Tibial artery (tissue), 4 donors: ENCODE measurements at regions not wholly inside any gene's neighbourhood (a gene's known extent, or its start where the extent isn't known, plus 50 kb on each side); places are given as distances from the start of the nearest gene placed in this dataset.

Experiments used
- DNase-seq, 2 donors: peaks; one replicate each; pipeline ENCODE4 v3.0.0-alpha.2; 2019
- H3K27ac ChIP-seq, 2 donors: fragments of 200-600 bp; sonication (generic) in 1 of 2; 1 replicate in 1 of 2; 2 replicates in 1 of 2; pipeline ENCODE4 v1.5.1; 2018 to 2019; ENCODE audit warnings: mild to moderate bottlenecking in 1 of 2
- H3K27me3 ChIP-seq, 2 donors: fragments of 200-600 bp; sonication (generic) in 1 of 2; one replicate each; pipeline versions ENCODE4 v1.5.1 to v1.6.0; 2016 to 2019
- H3K36me3 ChIP-seq, 3 donors: fragments of 200-600 bp; sonication (generic) in 2 of 3; one replicate each; pipeline ENCODE4 v1.5.1; 2016 to 2019; ENCODE audit warnings: mild to moderate bottlenecking in 2 of 3
- H3K4me1 ChIP-seq, 4 donors: fragments of 200-600 bp; sonication (generic) in 2 of 4; 1 replicate in 3 of 4; 2 replicates in 1 of 4; pipeline ENCODE4 v1.5.1; 2016 to 2019
- H3K4me3 ChIP-seq, 2 donors: fragments of 200-600 bp; sonication (generic) in 1 of 2; 1 replicate in 1 of 2; 2 replicates in 1 of 2; pipeline ENCODE4 v1.5.1; 2018 to 2019; ENCODE audit warnings: mild to moderate bottlenecking in 2 of 2
- H3K9me3 ChIP-seq, 3 donors: fragments of 200-600 bp; sonication (generic) in 1 of 3; one replicate each; pipeline ENCODE4 v1.5.1; 2016 to 2019
- CTCF ChIP-seq, 2 experiments: fragments of 200-600 bp in 1 of 2; fragments of 450-650 bp in 1 of 2; IDR thresholded peaks; one replicate each; pipeline ENCODE4 v1.5.1; 2017 to 2019; ENCODE audit warnings: antibody characterized with exemption in 2 of 2, mild to moderate bottlenecking in 1 of 2, moderate library complexity in 1 of 2
- intact Hi-C: fragments of 100-400 bp; cut with DNase I; formaldehyde crosslinking; loops from one replicate; pipeline ENCODE4 v1.15.0; 2023; ENCODE audit warnings: low total_unique reads

GRCh38 chr6:76230711-76231110 lies 158.2 kb upstream of the IMPG1 start:
- H3K9me3 ChIP-seq = no peaks in the 10 kb centered on the region
- intact Hi-C loops = no loop called here
- DNase-seq = no peak
- H3K27me3 ChIP-seq = no peaks in the 10 kb centered on the region
- H3K27ac ChIP-seq = no peak overlapping the region
- no peaks in the 10 kb centered on the region for H3K4me1 ChIP-seq
- H3K4me3 ChIP-seq = no peak overlapping the region
- no peak for TF ChIP-seq CTCF (IDR thresholded peaks at IDR 0.05)
- H3K36me3 ChIP-seq = no peaks in the 10 kb centered on the region

GRCh38 chr6:76222189-76222588 lies 149.7 kb upstream of the IMPG1 start:
- no peaks in the 10 kb centered on the region for H3K9me3 ChIP-seq
- no peak overlapping the region for H3K4me3 ChIP-seq
- no peaks in the 10 kb centered on the region for H3K27me3 ChIP-seq
- H3K4me1 ChIP-seq = no peaks in the 10 kb centered on the region
- no peak for DNase-seq
- intact Hi-C loops = no loop called here
- TF ChIP-seq CTCF (IDR thresholded peaks at IDR 0.05) = no peak
- no peaks in the 10 kb centered on the region for H3K36me3 ChIP-seq
- H3K27ac ChIP-seq = no peak overlapping the region

- no peak for TF ChIP-seq CTCF (IDR thresholded peaks at IDR 0.05)
- DNase-seq = no peak
- Histone ChIP-seq H3K4me1 (no peaks in the 10 kb centered on the region), H3K27ac (no peak overlapping the region), H3K36me3 (no peaks in the 10 kb centered on the region), H3K4me3 (no peak overlapping the region), H3K9me3 (no peaks in the 10 kb centered on the region), H3K27me3 (no peaks in the 10 kb centered on the region)
- intact Hi-C loops = no loop called here
Measured at GRCh38 chr6:76221525-76221924, 149.1 kb upstream of the IMPG1 start.

GRCh38 chr6:76220805-76221204 lies 148.3 kb upstream of the IMPG1 start:
- TF ChIP-seq CTCF (IDR thresholded peaks at IDR 0.05) = no peak
- no peaks in the 10 kb centered on the region for H3K36me3 ChIP-seq
- intact Hi-C loops = no loop called here
- H3K4me1 ChIP-seq = no peaks in the 10 kb centered on the region
- H3K9me3 ChIP-seq = no peaks in the 10 kb centered on the region
- no peaks in the 10 kb centered on the region for H3K27me3 ChIP-seq
- no peak overlapping the region for H3K27ac ChIP-seq
- no peak overlapping the region for H3K4me3 ChIP-seq
- DNase-seq = no peak

GRCh38 chr6:76217606-76218005 lies 145.1 kb upstream of the IMPG1 start:
- H3K4me3 ChIP-seq = no peak overlapping the region
- no peak overlapping the region for H3K27ac ChIP-seq
- no peaks in the 10 kb centered on the region for H3K36me3 ChIP-seq
- H3K9me3 ChIP-seq = no peaks in the 10 kb centered on the region
- no peak for TF ChIP-seq CTCF (IDR thresholded peaks at IDR 0.05)
- H3K27me3 ChIP-seq = no peaks in the 10 kb centered on the region
- no peak for DNase-seq
- H3K4me1 ChIP-seq = no peaks in the 10 kb centered on the region
- intact Hi-C loops = no loop called here

GRCh38 chr6:76214546-76214945 lies 142.1 kb upstream of the IMPG1 start:
- Histone ChIP-seq H3K9me3 (no peaks in the 10 kb centered on the region), H3K27ac (no peak overlapping the region), H3K36me3 (no peaks in the 10 kb centered on the region), H3K27me3 (no peaks in the 10 kb centered on the region), H3K4me1 (no peaks in the 10 kb centered on the region), H3K4me3 (no peak overlapping the region)
- no peak for TF ChIP-seq CTCF (IDR thresholded peaks at IDR 0.05)
- intact Hi-C loops = no loop called here
- no peak for DNase-seq
